Sigmoid colon (tissue), 4 donors: ENCODE measurements at regions not wholly inside any gene's neighbourhood (a gene's known extent, or its start where the extent isn't known, plus 50 kb on each side); places are given as distances from the start of the nearest gene placed in this dataset.

Experiments
- EP300 ChIP-seq, 4 donors: sonication (generic); formaldehyde crosslinking; IDR thresholded peaks; one replicate each; pipeline ENCODE4 v1.6.1; 2017; ENCODE audit warnings: antibody characterized with exemption in 4 of 4
- POLR2A ChIP-seq, 2 donors: fragments of 450-650 bp; IDR thresholded peaks; one replicate each; pipeline ENCODE4 v1.6.1; 2016; ENCODE audit warnings: antibody characterized with exemption in 2 of 2, mild to moderate bottlenecking in 2 of 2, moderate library complexity in 2 of 2
- POLR2AphosphoS5 ChIP-seq, 4 donors: sonication (generic); formaldehyde crosslinking; IDR thresholded peaks; one replicate each; pipeline ENCODE4 v1.6.1; 2017; ENCODE audit warnings: antibody characterized with exemption in 4 of 4
- TF ChIP-seq, protein P1 (sequence below), 4 experiments: fragments of 450-650 bp in 3 of 4; fragments of 200-600 bp in 1 of 4; IDR thresholded peaks; one replicate each; pipeline ENCODE4 v1.5.1; 2016 to 2019; ENCODE audit warnings: antibody characterized with exemption in 4 of 4, mild to moderate bottlenecking in 3 of 4, moderate library complexity in 2 of 4

DNA sequence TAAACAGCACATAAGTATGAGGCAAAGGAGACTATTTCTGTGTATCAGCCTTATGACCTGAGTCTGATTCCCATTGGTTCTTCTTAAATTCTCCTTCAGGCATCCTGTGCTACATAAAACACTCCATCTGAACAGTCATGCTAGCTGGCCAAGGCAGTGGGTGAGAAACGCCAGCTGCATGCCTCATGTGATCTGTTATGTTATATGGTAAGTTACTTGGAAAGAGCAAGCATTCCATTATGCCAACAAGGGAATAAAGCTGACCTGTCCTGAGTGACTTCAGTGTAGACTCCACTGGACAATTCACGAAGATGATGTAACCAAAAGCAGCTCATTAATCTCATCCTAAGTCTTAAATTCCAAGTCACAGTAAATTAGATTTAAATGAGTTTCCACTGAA is 216.5 kb upstream of the FN1 start:
- TF ChIP-seq, protein P1, sequence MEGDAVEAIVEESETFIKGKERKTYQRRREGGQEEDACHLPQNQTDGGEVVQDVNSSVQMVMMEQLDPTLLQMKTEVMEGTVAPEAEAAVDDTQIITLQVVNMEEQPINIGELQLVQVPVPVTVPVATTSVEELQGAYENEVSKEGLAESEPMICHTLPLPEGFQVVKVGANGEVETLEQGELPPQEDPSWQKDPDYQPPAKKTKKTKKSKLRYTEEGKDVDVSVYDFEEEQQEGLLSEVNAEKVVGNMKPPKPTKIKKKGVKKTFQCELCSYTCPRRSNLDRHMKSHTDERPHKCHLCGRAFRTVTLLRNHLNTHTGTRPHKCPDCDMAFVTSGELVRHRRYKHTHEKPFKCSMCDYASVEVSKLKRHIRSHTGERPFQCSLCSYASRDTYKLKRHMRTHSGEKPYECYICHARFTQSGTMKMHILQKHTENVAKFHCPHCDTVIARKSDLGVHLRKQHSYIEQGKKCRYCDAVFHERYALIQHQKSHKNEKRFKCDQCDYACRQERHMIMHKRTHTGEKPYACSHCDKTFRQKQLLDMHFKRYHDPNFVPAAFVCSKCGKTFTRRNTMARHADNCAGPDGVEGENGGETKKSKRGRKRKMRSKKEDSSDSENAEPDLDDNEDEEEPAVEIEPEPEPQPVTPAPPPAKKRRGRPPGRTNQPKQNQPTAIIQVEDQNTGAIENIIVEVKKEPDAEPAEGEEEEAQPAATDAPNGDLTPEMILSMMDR (IDR thresholded peaks at IDR 0.05), result no peak
- TF ChIP-seq POLR2A (IDR thresholded peaks at IDR 0.05), result no peak
- peak; percentile 64 to 87 (median 76) for TF ChIP-seq POLR2AphosphoS5 (IDR thresholded peaks at IDR 0.05)
- TF ChIP-seq EP300 (IDR thresholded peaks at IDR 0.05), result peak; percentile 43 to 89 (median 64)
